CD1c-positive myeloid dendritic cell (primary cell): ENCODE measurements at regions not wholly inside any gene's neighbourhood (a gene's known extent, or its start where the extent isn't known, plus 50 kb on each side); places are given as distances from the start of the nearest gene placed in this dataset.

Experiments
- DNase-seq: peaks from one replicate; pipeline ENCODE4 v3.0.0-alpha.2; 2016; ENCODE audit errors: extremely low spot score

GRCh38 chr9:16309469-16310271, 560.8 kb downstream of the BNC2 start:
- DNase-seq, result no peak

GRCh38 chr9:16310278-16311110, 560.0 kb downstream of the BNC2 start:
- DNase-seq, result no peak

- no peak for DNase-seq
These were observed 558.4 kb downstream of the BNC2 start for GRCh38 chr9:16312116-16312515.

GRCh38 chr9:16312962-16313546, 557.4 kb downstream of the BNC2 start:
- no peak for DNase-seq

GRCh38 chr9:16314476-16314875, 556.0 kb downstream of the BNC2 start:
- DNase-seq, result no peak

GRCh38 chr9:16315720-16316119, 554.8 kb downstream of the BNC2 start:
- no peak for DNase-seq

- DNase-seq, result no peak
These were observed 554.0 kb downstream of the BNC2 start for GRCh38 chr9:16316456-16316855.

- DNase-seq, result no peak
These were observed 553.3 kb downstream of the BNC2 start for GRCh38 chr9:16316911-16317817.

- no peak for DNase-seq
These were observed 551.9 kb downstream of the BNC2 start for GRCh38 chr9:16318516-16319060.

GRCh38 chr9:16319646-16320045, 550.8 kb downstream of the BNC2 start:
- DNase-seq, result no peak

- no peak for DNase-seq
These were observed 550.0 kb downstream of the BNC2 start for GRCh38 chr9:16320338-16320902.

- DNase-seq, result peak; percentile 47
These were observed 548.9 kb downstream of the BNC2 start for GRCh38 chr9:16321461-16322119.

GRCh38 chr9:16322849-16323248, 547.6 kb downstream of the BNC2 start:
- no peak for DNase-seq

GRCh38 chr9:16325966-16326365, 544.5 kb downstream of the BNC2 start:
- DNase-seq, result no peak

- DNase-seq, result no peak
These were observed 542.1 kb downstream of the BNC2 start for GRCh38 chr9:16328349-16328748.

GRCh38 chr9:16329671-16330113, 540.8 kb downstream of the BNC2 start:
- no peak for DNase-seq

GRCh38 chr9:16331031-16331430, 539.4 kb downstream of the BNC2 start:
- no peak for DNase-seq

- DNase-seq, result no peak
These were observed 538.9 kb downstream of the BNC2 start for GRCh38 chr9:16331527-16331926.

GRCh38 chr9:16333691-16334090, 536.8 kb downstream of the BNC2 start:
- no peak for DNase-seq
